OCI-LY7 (cell line): ENCODE measurements at regions not wholly inside any gene's neighbourhood (a gene's known extent, or its start where the extent isn't known, plus 50 kb on each side); places are given as distances from the start of the nearest gene placed in this dataset.

Experiments used
- BruUV-seq: library from RNA; stranded (reverse); fragments of 400-500 nt; replicated peaks from 2 replicates; lab custom pipeline; 2021; lab: Mats Ljungman, UMichigan
- CTCF ChIA-PET: fragments of 300-600 bp; sonication (Branson Sonifier 250); formaldehyde crosslinking; loops from one replicate; lab custom pipeline; 2022; ENCODE audit warnings: antibody characterized with exemption; ENCODE audit not compliant: unreplicated experiment; lab: Charles Lee
- POLR2A ChIA-PET: fragments of 300-600 bp; sonication (Branson Sonifier 250); formaldehyde crosslinking; loops from one replicate; lab custom pipeline; 2022; ENCODE audit warnings: antibody characterized with exemption; lab: Charles Lee
- DNase-seq: peaks from one replicate; pipeline ENCODE4 v3.0.0-alpha.2; 2015; ENCODE audit warnings: low spot score
- H2AFZ ChIP-seq: fragments of 200-600 bp; sonication (generic), shearing (Covaris generic); 2 replicates; pipeline ENCODE4 v1.6.1; 2014; ENCODE audit warnings: mild to moderate bottlenecking, antibody characterized with exemption, low read length, moderate library complexity
- H3K27ac ChIP-seq: fragments of 200-600 bp; sonication (generic); 2 replicates; pipeline ENCODE4 v1.5.1; 2014; ENCODE audit warnings: mixed run types, low read depth, mild to moderate bottlenecking, moderate library complexity, low read length, inconsistent platforms; ENCODE audit not compliant: poor library complexity, severe bottlenecking
- H3K36me3 ChIP-seq: fragments of 200-600 bp; sonication (generic); 2 replicates; pipeline ENCODE4 v1.6.1; 2014; ENCODE audit warnings: mild to moderate bottlenecking, antibody characterized with exemption, low read length, moderate library complexity, mixed read lengths; ENCODE audit not compliant: insufficient read depth
- H3K4me1 ChIP-seq: fragments of 200-600 bp; sonication (generic); 2 replicates; pipeline ENCODE4 v1.5.1; 2014; ENCODE audit warnings: mild to moderate bottlenecking, low read length; ENCODE audit not compliant: insufficient read depth, poor library complexity, severe bottlenecking
- H3K4me2 ChIP-seq: fragments of 200-600 bp; sonication (generic); 2 replicates; pipeline ENCODE4 v1.6.1; 2014; ENCODE audit warnings: mild to moderate bottlenecking, low read length
- H3K4me3 ChIP-seq: fragments of 200-600 bp; sonication (generic); 2 replicates; pipeline ENCODE4 v1.5.1; 2014; ENCODE audit warnings: mild to moderate bottlenecking, low read depth, low read length; ENCODE audit not compliant: poor library complexity, severe bottlenecking
- H3K79me2 ChIP-seq: fragments of 200-600 bp; sonication (generic); 2 replicates; pipeline ENCODE4 v1.6.1; 2016; ENCODE audit warnings: low read depth, mild to moderate bottlenecking, low read length, moderate library complexity, mixed read lengths; ENCODE audit not compliant: insufficient read depth
- H3K9me2 ChIP-seq: fragments of 200-600 bp; sonication (generic); 2 replicates; pipeline ENCODE4 v1.6.1; 2016; ENCODE audit warnings: mild to moderate bottlenecking, low read length, mixed read lengths; ENCODE audit not compliant: insufficient read depth
- H3K9me3 ChIP-seq: fragments of 200-600 bp; sonication (generic); 2 replicates; pipeline ENCODE4 v1.6.1; 2014; ENCODE audit warnings: mild to moderate bottlenecking, mixed run types, low read length, mixed read lengths
- H4K20me1 ChIP-seq: fragments of 200-600 bp; sonication (generic); 2 replicates; pipeline ENCODE4 v1.6.1; 2014; ENCODE audit warnings: mild to moderate bottlenecking, antibody characterized with exemption, low read length, moderate library complexity, mixed read lengths; ENCODE audit not compliant: insufficient read depth
- CTCF ChIP-seq: fragments of 200-600 bp; sonication (generic); conservative IDR thresholded peaks from 2 replicates; pipeline ENCODE4 v1.5.1; 2014; ENCODE audit warnings: mild to moderate bottlenecking, antibody characterized with exemption, low read length, moderate library complexity, mixed read lengths
- EZH2phosphoT487 ChIP-seq: fragments of 200-600 bp; sonication (generic); IDR thresholded peaks from 2 replicates; pipeline ENCODE4 v1.6.1; 2018; ENCODE audit warnings: low read depth, borderline replicate concordance, mild to moderate bottlenecking, mixed run types, antibody characterized with exemption, low read length, moderate library complexity, mixed read lengths
- intact Hi-C: fragments of 100-400 bp; cut with micrococcal nuclease; formaldehyde crosslinking; loops from one replicate; pipeline ENCODE4 v1.10.0; 2022; ENCODE audit not compliant: unreplicated experiment

- TF ChIP-seq EZH2phosphoT487 = no peak
- TF ChIP-seq CTCF = no peak
- no peaks in the 10 kb centered on the region for H3K79me2 ChIP-seq
- H3K4me1 ChIP-seq = peaks cover 9% of the 10 kb centered on the region
- H4K20me1 ChIP-seq = no peaks in the 10 kb centered on the region
- CTCF ChIA-PET = no interaction called here
- 0 out of 2 replicates have a peak, but pooled peaks cover 4% of the 10 kb centered on the region for H3K9me2 ChIP-seq
- no peak overlapping the region; the same call in 1 of the 2 replicates for H2AFZ ChIP-seq
- no peaks in the 10 kb centered on the region for H3K9me3 ChIP-seq
- DNase-seq = no peak
- H3K4me2 ChIP-seq = no peak overlapping the region
- BruUV-seq = no TSS peak
- H3K27ac ChIP-seq = no peak overlapping the region
- no peak overlapping the region for H3K4me3 ChIP-seq
- H3K36me3 ChIP-seq = no peaks in the 10 kb centered on the region
- POLR2A ChIA-PET = interaction anchor here (0.6 to 1.1 kb wide), 6 partner anchors 9 to 907 kb away, joined by 3 to 5 read pairs (median 4); no protein-coding TSS in a partner anchor
- intact Hi-C loops = no loop called here
Measured at GRCh38 chr2:145021962-145022665, 502.2 kb upstream of the ZEB2 start.

- no peak overlapping the region for H3K4me3 ChIP-seq
- no peak for TF ChIP-seq CTCF
- BruUV-seq = no TSS peak
- no peak overlapping the region for H3K27ac ChIP-seq
- H3K79me2 ChIP-seq = no peaks in the 10 kb centered on the region
- no peak overlapping the region for H3K4me2 ChIP-seq
- H4K20me1 ChIP-seq = no peaks in the 10 kb centered on the region
- no peaks in the 10 kb centered on the region for H3K36me3 ChIP-seq
- H3K4me1 ChIP-seq = peaks cover 9% of the 10 kb centered on the region
- no peak for DNase-seq
- ChIA-PET CTCF (no interaction called here), POLR2A (no interaction called here)
- intact Hi-C loops = no loop called here
- 0 out of 2 replicates have a peak, but pooled peaks cover 4% of the 10 kb centered on the region for H3K9me2 ChIP-seq
- no peaks in the 10 kb centered on the region for H3K9me3 ChIP-seq
- no peak overlapping the region for H2AFZ ChIP-seq
Measured at GRCh38 chr2:145020694-145021093, 500.8 kb upstream of the ZEB2 start.

GRCh38 chr2:145020139-145020538, 500.2 kb upstream of the ZEB2 start:
- H4K20me1 ChIP-seq = no peaks in the 10 kb centered on the region
- no peaks in the 10 kb centered on the region for H3K36me3 ChIP-seq
- H3K4me3 ChIP-seq = no peak overlapping the region
- no peak overlapping the region for H2AFZ ChIP-seq
- ChIA-PET POLR2A (no interaction called here), CTCF (no interaction called here)
- intact Hi-C loops = no loop called here
- H3K4me2 ChIP-seq = no peak overlapping the region
- TF ChIP-seq EZH2phosphoT487 (no peak), CTCF (no peak)
- H3K9me3 ChIP-seq = no peaks in the 10 kb centered on the region
- peaks cover 9% of the 10 kb centered on the region for H3K4me1 ChIP-seq
- BruUV-seq = no TSS peak
- no peak overlapping the region for H3K27ac ChIP-seq
- no peak for DNase-seq
- H3K79me2 ChIP-seq = no peaks in the 10 kb centered on the region
- H3K9me2 ChIP-seq = 0 out of 2 replicates have a peak, but pooled peaks cover 4% of the 10 kb centered on the region
